NCI-H2196 treated with DMSO at 0.1 percent for 48 hours (cell line): ENCODE measurements at regions not wholly inside any gene's neighbourhood (a gene's known extent, or its start where the extent isn't known, plus 50 kb on each side); places are given as distances from the start of the nearest gene placed in this dataset.

Experiments used
- DNase-seq: peaks from one replicate; lab custom pipeline; 2025; ENCODE audit not compliant: unreplicated experiment; lab: John Stamatoyannopoulos, UW

DNA sequence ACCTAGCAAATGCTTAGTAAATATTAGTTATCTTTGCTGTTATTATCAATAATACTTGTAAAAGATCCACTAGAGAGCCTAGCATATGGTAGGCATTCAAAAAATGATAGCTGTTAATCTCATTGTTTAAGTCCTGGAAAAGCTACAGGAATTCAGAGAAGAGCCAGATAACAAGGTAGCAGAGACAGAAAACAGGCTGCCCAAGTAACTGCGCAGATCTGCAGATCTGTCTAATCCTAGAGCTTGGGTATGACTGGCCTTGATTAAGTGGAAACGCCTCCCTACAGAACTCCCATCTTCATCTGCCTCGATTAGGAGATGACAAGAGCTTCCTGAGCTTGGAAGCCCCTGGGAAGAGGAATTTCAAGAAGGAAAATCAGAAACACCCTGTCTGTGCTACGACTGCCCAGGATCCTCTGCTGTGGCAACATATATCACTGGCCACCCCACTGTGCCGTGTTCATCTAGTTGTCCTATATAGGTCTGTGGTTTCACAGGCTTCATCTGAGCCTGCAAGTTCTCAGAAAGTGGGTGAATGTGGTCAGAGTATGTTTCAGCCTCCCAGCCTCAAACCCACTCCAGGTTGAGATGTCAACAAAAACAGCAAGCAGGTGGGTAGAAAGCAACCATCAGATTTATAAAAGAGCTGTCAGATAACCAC is 151.5 kb upstream of the PKDCC start:
- DNase-seq: no peak

DNA sequence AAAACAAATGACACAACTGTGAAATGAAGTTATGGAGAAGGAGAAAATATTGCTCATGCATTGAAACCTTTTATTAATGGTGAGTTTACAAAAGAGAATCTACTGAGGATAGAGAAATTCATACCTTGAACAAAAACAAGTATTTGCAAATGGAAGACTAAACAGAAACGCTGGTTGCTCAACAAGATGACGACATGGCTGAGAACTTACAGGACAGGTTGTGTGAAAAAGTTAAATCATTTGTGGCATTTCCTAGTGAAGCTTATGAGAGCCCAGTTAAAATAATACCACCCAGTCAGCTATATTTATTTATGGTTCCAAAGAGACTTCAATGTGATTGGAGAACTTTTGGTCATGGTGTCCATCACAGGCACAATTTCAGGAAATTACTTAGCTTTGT is 148.6 kb upstream of the PKDCC start:
- DNase-seq: no peak

DNA sequence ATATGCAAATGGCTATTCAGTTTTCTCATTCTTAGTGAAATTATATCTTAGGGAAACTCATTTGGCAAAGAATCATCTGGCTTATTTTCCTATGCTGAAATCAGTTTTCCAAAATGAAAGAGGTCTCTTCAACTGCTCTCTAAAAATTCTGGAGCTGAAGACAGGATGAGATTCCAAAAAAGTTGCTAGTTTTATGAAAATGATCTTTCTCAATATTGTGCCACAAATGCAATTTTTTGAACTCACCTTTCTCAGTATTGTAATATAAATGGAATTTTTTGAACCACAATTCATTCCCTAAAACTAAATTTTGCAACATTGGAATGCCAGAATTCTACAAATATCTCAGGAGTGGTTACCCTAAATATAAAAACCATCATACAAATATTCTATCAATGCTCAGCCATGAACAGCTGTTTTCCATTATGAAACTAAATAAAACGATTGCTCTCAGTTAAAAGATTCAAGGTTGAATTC is 147.7 kb upstream of the PKDCC start:
- DNase-seq: no peak

DNA sequence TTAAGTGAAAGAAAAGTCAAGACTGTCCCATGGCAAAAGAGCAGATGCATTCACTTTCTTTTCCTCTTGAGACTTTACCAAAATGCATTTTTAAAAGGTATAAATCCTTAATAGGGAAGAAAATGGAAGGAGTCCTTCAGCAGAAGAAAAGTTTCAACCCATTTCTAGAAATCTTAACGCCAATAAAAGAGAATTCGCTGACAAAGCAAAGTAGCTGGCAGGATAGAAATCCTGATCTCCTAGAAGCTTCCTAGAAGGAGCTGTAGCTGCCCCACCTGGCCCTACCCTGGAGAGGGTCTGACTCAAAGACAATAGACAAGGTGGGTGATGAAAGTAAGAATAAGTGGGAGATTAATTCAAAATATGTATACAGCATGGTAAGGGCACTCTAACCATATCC is 144.9 kb upstream of the PKDCC start:
- no peak for DNase-seq

DNA sequence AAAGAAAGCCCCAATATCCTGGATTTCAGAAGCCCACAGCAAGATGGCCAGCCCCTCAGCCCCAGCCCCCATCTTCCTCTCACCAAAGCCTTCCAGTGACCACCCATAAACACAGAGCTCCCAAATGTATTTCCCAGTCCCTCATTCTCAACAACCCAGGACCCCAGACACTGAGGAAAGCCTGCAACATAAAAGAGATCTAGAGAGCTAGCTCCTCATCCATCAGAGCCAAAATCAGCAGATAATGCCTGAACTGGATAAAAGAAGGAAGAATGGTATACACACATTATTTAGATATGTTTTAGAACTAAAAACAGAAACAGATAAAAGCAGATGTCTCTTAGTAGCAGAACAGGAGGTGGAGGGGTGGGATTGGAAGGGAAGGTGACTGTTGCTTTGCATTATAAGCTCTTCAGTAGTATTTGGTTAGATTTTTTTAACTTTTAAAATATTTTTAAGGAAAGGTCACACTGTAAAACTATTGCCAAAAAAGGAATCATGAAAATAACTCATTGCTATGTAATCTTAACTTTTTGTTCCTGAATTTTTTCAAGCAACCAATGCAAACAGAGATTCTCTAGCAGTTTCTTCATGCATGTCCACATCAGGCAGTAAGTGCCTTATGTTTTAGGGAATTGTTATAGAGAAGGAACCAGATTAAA is 144.2 kb upstream of the PKDCC start:
- no peak for DNase-seq

DNA sequence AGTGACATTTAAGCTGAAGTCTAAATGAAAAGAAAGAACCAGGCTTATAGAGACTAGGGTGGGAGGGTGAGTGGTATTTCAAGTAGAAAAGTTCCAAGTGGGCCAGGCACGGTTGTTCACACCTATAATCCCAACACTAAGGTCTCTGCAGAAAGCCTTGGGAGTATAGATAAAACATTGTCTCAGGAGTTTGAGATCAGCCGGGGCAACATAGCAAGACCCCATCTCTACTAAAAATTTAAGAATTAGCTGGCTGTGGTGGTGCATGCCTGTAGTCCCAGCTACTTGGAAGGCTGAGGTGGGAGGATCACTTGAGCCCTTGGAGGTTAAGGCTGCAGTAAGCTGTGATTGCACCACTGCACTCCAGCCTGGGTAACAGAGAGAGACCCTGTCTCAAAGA is 143.4 kb upstream of the PKDCC start:
- DNase-seq: no peak

DNA sequence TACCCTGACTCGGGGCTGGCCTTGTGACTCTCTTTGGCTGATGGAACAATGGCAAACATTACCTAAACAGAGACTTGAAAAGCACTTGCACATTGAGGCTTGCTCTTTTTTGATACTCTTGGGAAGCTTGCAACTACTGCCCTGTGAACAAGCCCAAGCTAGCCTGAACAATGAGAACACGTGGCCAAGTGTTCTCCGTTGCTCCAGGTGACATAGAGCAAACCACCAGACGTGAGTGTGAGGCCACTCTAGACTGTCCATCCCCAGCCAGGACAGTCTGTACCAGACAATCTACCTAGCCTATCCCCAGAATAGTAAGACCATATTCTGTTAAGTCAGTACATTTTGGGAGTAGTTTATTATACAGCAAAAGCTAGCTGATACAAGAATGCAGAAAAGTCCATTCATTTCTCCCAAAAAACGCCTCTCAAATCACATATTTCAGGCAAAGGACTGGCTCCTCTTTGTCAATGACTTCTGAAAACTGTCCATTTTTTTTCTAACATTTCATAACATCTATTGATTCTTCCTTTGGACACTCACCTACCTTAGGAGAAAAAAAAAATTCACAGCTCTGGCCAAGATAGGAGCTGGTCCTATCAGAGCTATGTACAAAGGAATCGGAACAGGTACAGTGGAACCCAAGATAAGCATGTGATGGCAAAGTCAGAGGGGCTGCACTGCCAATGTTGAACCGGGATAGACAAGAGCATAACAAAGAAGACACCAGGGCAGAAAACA is 142.1 kb upstream of the PKDCC start:
- no peak for DNase-seq

DNA sequence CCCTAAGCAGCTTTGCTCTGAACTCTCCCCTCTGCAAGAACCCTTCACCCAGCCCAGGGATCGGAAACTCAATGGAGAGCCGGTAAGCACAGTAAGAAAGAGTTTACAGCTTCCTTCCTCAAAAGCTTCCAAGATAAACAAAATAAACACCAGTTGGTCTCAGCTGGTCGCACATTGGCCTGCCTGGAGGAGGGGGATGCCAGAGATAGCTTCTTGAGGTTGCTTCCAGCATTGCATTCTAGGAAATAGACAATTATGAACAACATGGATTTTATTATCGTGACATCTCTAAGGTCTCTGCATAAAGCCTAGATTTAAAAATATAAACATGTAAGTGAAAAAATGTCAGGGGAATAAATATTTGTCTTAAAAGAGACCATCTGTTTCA is 141.5 kb upstream of the PKDCC start:
- no peak for DNase-seq

DNA sequence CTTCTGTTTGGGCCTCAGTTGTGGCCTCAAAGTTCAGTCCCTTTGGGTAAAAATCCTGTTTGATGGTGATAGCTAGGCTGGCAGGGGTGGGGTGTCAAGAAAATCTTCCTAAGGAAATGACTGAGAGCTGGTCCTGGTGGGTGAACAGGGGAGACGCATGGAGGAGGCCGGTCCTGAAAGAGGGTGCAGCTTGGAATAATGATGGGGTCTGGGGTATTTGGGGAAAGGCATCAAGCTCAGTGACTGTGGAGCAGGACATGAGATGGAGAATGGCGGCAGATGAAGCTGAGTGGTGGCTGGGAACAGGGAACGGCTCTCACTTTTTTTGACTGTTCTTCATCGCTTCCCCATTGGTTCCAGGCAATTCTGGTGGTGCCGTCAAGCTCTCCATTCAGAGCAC is 140.7 kb upstream of the PKDCC start:
- DNase-seq: no peak

DNA sequence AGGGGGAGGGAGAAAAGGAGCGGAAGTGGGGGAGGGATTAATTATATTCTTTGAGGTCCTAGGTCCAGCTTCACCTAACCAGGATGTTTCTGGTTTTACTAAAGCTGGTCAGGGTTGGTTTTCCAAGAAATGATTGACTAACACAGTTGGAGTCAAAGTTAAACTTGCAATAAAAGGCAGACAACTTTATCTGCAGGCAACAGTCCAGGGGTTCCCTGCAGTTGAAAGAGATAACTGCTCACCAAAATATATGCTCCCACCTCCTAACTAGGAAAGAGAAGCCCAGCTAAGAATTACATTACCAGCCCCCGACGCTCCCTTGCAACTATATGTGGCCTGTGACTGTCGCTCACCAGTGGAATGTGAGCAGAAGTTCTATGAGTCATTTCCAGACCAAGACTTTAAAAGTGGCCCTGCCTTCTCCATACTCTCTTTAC is 140.0 kb upstream of the PKDCC start:
- DNase-seq: no peak

DNA sequence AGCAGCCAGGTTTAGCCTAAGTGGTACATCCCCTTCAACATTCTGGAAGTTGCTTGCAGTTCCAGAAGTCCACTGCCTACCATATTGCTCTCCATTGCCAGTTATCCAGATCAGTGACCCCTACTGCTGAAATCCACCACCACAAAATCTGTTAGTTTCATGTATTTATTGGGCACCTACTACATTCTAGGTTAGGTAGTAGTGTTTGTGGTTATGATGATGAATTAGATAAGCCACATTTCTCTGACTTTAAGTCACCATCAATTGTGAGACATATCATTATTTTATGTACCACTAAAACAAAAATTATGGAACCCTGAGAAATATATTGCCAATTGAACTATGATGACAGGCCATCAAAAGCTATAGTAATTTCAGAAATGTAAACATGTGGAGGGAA is 139.5 kb upstream of the PKDCC start:
- no peak for DNase-seq

DNA sequence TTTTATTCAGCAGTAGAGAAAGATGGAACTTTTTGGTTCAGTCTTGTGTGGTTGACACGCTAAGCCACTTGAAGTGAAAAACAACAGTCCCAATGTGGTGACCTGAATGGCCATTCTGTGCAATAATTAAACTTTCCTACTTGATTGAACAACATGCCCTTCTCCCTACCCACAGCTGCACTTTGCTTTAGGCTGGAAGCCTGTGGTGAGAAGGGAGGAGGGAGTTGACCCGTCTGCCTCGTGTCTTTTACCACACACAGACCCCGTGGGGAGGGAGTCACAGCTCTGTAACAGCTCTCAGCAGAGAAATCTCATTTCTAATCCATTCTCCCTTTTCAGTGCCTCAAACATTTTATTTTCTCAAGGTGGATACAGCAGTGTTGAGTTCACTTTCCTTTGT is 138.2 kb upstream of the PKDCC start:
- DNase-seq: no peak

DNA sequence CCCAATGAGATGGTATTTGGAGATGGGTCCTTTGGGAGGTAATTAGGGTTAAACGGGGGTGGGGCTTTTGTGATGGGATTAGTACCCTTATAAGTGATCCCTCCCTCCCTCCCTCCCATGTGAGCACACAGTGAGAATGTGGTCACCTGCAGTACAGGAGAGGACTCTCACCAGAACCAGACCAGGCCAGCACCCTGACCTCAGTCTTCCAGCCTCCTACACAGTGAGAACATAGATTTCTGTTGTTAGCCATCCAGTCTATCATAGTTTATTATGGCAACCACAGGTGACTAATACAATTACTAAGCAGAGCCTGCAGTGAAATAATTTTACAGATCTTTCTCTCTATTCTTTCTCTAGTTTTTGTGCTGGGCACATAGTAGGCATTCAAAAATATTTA is 137.7 kb upstream of the PKDCC start:
- DNase-seq: no peak

DNA sequence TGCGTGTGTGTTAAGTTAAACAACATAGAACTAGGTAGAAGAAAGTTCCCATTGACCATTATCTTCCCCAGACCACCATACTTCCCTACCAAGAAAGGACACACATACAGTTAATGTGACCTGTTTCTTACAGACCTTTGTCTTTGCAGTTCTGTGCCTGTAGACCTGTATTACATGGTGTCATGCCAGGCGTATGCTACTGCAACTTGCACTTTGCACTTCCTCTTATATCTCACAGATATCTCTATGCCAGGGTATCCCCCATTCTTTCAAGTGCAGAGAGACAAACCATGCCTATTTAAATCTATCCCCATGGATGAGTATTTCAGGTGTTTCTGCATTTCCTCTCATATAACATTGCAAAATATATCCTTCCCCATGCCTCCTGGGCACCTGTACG is 136.8 kb upstream of the PKDCC start:
- no peak for DNase-seq

DNA sequence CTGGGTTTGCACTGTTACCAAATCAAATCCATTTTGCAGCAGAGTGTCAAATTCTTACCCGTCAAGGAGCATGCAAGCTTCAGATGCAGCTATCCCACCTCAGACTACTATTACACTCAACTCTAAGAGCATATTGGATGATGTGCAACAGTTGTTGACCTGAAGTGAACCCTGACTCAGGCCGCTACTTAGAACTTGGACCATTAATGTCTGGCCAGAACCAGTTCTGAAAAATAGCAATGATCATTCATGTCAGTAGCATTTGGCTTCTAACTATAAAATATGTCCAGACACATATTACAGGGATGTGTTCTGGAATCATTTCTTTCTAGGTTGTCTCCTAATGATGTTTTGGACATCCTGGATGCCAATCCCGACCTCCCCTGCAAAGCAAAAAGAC is 135.5 kb upstream of the PKDCC start:
- no peak for DNase-seq

DNA sequence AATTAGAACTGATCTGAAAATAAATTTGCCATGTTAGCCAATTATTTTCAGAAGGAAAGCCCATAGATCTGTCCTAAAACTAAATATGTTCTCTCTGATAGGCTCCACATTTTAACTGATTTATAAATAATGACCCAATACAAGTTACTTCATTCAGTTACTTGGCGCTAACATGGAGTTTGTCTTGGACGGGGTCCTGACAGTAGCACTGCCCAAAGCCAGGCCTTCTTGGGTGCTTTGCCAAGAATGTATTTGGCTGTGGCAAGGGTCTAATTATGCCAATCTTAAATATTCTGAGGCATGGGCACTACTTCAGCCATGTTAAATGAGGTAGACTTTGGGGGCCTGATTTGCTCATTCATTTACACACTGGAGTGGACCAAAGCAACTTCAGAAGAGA is 135.0 kb upstream of the PKDCC start:
- no peak for DNase-seq

DNA sequence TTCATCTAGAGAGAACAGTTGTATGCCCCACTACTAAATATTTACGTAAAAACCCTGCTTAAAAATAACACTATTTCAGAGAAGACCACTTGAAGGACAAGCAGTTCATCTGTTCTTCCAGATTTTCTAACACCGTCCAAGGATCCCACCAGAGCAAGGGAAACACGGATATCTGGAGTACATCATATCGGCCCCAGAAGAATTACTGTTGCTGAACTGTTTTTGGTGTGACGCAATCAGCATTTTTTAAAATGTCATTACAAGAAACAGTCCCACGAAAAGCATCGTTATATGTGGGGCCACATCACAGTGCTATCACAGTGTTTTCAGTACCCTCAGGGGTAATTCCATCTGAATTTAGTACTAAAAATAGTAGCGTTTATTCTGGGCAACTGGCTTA is 134.5 kb upstream of the PKDCC start:
- DNase-seq: no peak

DNA sequence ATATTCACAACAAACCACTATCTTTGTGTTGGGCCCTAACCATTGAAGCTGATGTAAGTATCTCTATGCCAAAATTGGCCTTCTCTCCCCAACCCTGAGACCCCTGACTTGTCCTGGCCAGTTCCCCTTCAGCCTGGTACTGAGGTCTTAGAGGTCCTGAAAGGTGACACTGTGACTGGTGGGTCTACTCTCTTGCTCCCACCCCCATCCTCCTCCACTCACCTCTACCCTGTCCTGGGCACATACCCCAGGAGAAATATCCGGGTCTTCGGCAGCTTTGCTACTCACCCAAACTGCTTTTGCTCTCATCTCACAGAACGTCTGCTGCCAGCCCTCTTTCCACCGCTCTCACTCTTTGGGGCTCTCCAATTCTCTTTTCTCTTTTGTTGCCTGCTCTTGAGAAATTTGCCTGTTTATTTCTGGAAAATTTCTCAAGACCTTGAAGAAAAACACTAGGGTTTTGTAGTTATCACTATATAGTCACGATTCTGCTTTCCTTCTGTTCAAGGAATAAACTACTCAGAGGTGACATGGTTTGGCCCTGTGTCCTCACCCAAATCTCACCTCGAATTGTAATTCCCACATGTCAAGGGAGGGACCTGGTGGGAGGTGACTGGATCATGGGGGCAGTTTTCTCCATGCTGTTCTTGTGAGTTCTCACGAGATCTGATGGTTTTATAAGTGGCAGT is 133.8 kb upstream of the PKDCC start:
- no peak for DNase-seq

DNA sequence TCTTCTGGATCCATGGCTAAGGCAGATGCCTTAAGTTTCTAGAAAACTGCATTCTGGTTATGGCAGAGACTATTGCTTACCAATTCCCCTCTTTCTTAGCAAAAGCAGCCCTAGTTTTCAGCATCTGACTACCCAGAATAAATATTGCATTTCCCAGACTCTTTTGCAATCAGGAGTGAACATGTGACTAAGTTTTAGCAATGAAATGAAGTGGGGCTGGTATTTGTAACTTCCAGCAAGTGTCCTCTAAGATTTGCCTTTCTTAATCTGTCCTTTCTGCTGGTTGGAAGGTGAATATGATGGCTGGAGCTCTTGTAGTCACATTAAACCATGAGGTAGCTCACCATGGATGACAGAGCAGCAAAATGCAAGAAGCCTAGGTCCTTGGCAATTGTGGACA is 132.9 kb upstream of the PKDCC start:
- no peak for DNase-seq

DNA sequence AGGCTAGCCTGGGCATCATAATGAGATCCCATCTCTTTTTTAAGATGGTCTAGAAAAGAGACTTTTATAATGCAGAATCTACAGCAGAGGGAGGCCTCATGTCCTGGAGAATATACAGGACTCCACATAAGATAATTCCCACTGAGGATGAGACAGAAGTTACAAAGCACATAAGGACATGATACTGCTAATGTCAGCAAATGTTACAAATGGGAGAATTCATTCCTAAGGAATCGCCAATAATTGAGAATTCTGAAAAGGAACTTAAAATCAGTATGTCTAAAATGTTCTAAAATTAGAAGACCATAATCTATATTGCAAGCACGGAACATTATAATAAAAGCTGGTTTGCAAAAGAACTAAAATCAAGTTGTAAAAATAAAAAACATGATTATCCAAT is 131.6 kb upstream of the PKDCC start:
- no peak for DNase-seq

DNA sequence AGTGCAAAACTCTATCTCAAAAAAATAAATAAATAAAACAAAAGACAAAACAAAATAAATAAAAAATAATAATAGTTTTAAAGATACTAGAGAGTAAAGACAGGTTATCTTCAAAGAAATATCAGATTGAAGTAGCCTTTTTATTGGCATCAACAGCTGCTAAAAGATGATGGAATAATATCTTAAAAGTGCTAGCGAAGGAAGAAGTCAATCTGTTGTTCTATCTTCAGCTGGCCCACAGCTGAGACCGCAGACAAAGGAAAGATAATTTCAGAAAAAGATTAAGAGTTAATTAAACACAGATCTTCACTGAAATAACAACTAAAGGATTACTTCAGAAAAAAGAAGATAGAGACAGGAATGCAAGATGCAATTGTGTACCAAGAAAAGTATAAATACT is 130.2 kb upstream of the PKDCC start:
- no peak for DNase-seq

DNA sequence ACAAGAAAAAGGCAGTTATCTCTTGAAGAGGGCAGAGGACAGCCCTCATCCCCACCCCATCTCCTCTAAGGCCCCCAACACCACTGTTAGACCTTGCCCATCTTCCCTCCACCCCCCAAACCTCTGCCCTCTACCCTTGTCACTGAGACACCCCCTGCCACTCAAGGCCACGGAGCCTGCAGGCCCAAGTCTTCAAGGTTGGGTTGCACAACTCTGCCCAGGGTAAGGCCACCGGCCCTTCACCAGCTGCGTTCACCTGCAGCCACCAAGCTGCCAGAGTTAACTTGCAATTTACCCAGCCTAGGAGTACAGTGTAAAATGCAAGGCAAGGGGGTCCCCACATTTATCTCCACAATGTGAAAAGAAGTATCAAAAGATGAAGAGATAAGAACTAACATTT is 128.7 kb upstream of the PKDCC start:
- DNase-seq: no peak
